ENCODE measurements at regions not wholly inside any gene's neighbourhood (a gene's known extent, or its start where the extent isn't known, plus 50 kb on each side); places are given as distances from the start of the nearest gene placed in this dataset.

- TF ChIP-seq CTCF (IDR thresholded peaks at IDR 0.05; ENCODE audit: extremely low read depth in 1 of 2, insufficient read depth in 1 of 2, low read depth in 1 of 2, low read length in 2 of 2) = no peak
- TF ChIP-seq POLR2AphosphoS5 (IDR thresholded peaks at IDR 0.05; ENCODE audit: insufficient read depth, low read depth, low read length) = no peak
- no peak for TF ChIP-seq POLR2A (IDR thresholded peaks at IDR 0.05; ENCODE audit: low read depth, low read length)
- TF ChIP-seq EZH2 (IDR thresholded peaks at IDR 0.05; ENCODE audit: borderline replicate concordance, low read depth, low read length, severe bottlenecking) = no peak
- no peak for TF ChIP-seq MYC (IDR thresholded peaks at IDR 0.05; ENCODE audit: low read depth, low read length)
Measured at GRCh38 chr11:112511271-112511670, 250.6 kb upstream of the PLET1 start.
